BJ (cell line): ENCODE measurements at regions not wholly inside any gene's neighbourhood (a gene's known extent, or its start where the extent isn't known, plus 50 kb on each side); places are given as distances from the start of the nearest gene placed in this dataset.

ENCODE experiments used
- CTCF ChIA-PET: fragments of 350-600 bp; formaldehyde crosslinking; extraction: SDS; loops from one replicate; lab custom pipeline; 2021; ENCODE audit warnings: antibody characterized with exemption, inconsistent platforms; lab: Yijun Ruan, JAX
- POLR2A ChIA-PET: fragments of 300-600 bp; sonication (Branson Sonifier 250); formaldehyde crosslinking; extraction: SDS; loops from one replicate; lab custom pipeline; 2021; ENCODE audit warnings: antibody characterized with exemption; lab: Charles Lee
- DNase-seq: peaks from one replicate; pipeline ENCODE4 v3.0.0-alpha.2; 2011; ENCODE audit warnings: low read depth
- H3K27me3 ChIP-seq: 2 replicates; pipeline ENCODE4 v1.6.0; 2011; ENCODE audit warnings: low read length; ENCODE audit not compliant: control insufficient read depth, insufficient read depth
- H3K36me3 ChIP-seq: 2 replicates; pipeline ENCODE4 v1.5.1; 2011; ENCODE audit warnings: low read length; ENCODE audit not compliant: control insufficient read depth, insufficient read depth
- H3K4me3 ChIP-seq: 2 replicates; pipeline ENCODE4 v1.5.1; 2011; ENCODE audit warnings: low read depth, mild to moderate bottlenecking, control low read depth, low read length
- CTCF ChIP-seq: IDR thresholded peaks from 2 replicates; pipeline ENCODE4 v1.5.1; 2011; ENCODE audit warnings: low read depth, mild to moderate bottlenecking, control low read depth, inconsistent platforms, low read length, moderate library complexity; ENCODE audit not compliant: insufficient read depth

GRCh38 chr4:159425737-159426305 is 322.9 kb downstream of the RAPGEF2 start:
- CTCF ChIA-PET, result no interaction called here
- POLR2A ChIA-PET, result no interaction called here
- no peak for DNase-seq

GRCh38 chr4:159428293-159428692 is 325.4 kb downstream of the RAPGEF2 start:
- no peaks in the 10 kb centered on the region for H3K27me3 ChIP-seq
- no peaks in the 10 kb centered on the region for H3K36me3 ChIP-seq
- ChIA-PET POLR2A (no interaction called here), CTCF (no interaction called here)
- DNase-seq, result no peak
- no peak for TF ChIP-seq CTCF
- H3K4me3 ChIP-seq, result no peak overlapping the region

More at GRCh38 chr4:159425737-159426305, 322.9 kb downstream of the RAPGEF2 start:
- no peaks in the 10 kb centered on the region for H3K36me3 ChIP-seq
- no peaks in the 10 kb centered on the region for H3K27me3 ChIP-seq
- no peak for TF ChIP-seq CTCF
- H3K4me3 ChIP-seq, result no peak overlapping the region

GRCh38 chr4:159428975-159429692 is 326.3 kb downstream of the RAPGEF2 start:
- ChIA-PET POLR2A (no interaction called here), CTCF (no interaction called here)
- Histone ChIP-seq H3K4me3 (no peak overlapping the region), H3K36me3 (no peaks in the 10 kb centered on the region), H3K27me3 (no peaks in the 10 kb centered on the region)
- no peak for TF ChIP-seq CTCF
- no peak for DNase-seq

- ChIA-PET POLR2A (no interaction called here), CTCF (no interaction called here)
- DNase-seq, result no peak
- H3K27me3 ChIP-seq, result no peaks in the 10 kb centered on the region
- H3K4me3 ChIP-seq, result no peak overlapping the region
- H3K36me3 ChIP-seq, result no peaks in the 10 kb centered on the region
- TF ChIP-seq CTCF, result no peak
Measured at GRCh38 chr4:159429693-159430035, 326.8 kb downstream of the RAPGEF2 start.

GRCh38 chr4:159430896-159431295 is 328.0 kb downstream of the RAPGEF2 start:
- no peak for TF ChIP-seq CTCF
- Histone ChIP-seq H3K36me3 (no peaks in the 10 kb centered on the region), H3K4me3 (no peak overlapping the region), H3K27me3 (no peaks in the 10 kb centered on the region)
- DNase-seq, result no peak
- ChIA-PET POLR2A (no interaction called here), CTCF (interaction anchor here (0.9 kb wide), 1 partner anchor 85 kb away, joined by 3 read pairs; no protein-coding TSS in a partner anchor)
